ENCODE measurements at regions not wholly inside any gene's neighbourhood (a gene's known extent, or its start where the extent isn't known, plus 50 kb on each side); places are given as distances from the start of the nearest gene placed in this dataset.

DNA sequence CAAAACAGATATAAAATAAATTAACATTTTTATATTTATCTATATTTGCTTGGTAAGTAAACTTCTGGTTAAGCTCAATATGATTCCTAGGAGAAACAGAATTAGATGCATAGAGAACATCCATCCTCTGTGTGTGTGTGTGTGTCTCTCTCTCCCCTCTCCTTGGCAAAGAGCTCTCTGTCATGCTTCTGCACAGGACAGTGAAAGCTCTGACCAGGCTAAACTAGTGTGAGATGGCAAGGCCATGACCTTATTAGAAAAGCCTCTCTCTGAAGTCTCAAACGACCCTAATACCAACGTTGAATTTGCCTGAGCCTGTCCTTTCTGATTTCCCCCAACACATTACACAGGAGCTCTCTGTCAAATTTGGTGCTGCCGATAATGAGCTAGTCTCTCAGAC lies 746.0 kb downstream of the VGLL3 start:
- TF ChIP-seq, protein P1, sequence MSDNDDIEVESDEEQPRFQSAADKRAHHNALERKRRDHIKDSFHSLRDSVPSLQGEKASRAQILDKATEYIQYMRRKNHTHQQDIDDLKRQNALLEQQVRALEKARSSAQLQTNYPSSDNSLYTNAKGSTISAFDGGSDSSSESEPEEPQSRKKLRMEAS (IDR thresholded peaks at IDR 0.05), result no peak
- TF ChIP-seq, protein P2, sequence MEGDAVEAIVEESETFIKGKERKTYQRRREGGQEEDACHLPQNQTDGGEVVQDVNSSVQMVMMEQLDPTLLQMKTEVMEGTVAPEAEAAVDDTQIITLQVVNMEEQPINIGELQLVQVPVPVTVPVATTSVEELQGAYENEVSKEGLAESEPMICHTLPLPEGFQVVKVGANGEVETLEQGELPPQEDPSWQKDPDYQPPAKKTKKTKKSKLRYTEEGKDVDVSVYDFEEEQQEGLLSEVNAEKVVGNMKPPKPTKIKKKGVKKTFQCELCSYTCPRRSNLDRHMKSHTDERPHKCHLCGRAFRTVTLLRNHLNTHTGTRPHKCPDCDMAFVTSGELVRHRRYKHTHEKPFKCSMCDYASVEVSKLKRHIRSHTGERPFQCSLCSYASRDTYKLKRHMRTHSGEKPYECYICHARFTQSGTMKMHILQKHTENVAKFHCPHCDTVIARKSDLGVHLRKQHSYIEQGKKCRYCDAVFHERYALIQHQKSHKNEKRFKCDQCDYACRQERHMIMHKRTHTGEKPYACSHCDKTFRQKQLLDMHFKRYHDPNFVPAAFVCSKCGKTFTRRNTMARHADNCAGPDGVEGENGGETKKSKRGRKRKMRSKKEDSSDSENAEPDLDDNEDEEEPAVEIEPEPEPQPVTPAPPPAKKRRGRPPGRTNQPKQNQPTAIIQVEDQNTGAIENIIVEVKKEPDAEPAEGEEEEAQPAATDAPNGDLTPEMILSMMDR (IDR thresholded peaks at IDR 0.05; ENCODE audit: low read depth, low read length, missing input control), result no peak
- TF ChIP-seq RAD21 (IDR thresholded peaks at IDR 0.05), result no peak
